Heart left ventricle (tissue), 16 donors: ENCODE measurements at regions not wholly inside any gene's neighbourhood (a gene's known extent, or its start where the extent isn't known, plus 50 kb on each side); places are given as distances from the start of the nearest gene placed in this dataset.

Source experiments
- ATAC-seq, 4 donors: fragments of 200-7000 bp; cut with Tn5 transposase; one replicate each; pipeline ENCODE4 v1.9.1; 2020 to 2022; ENCODE audit warnings: moderate library complexity in 4 of 4, mild to moderate bottlenecking in 3 of 4, moderate number of reproducible peaks in 1 of 4
- DNase-seq, 5 donors: peaks; one replicate each; pipeline ENCODE4 v3.0.0-alpha.2; 2020
- H3K27ac ChIP-seq, 12 donors: fragments of 200-600 bp; sonication (generic) in 4 of 12; one replicate each; pipeline versions ENCODE4 v1.5.0 to v1.8.0; 2016 to 2022; ENCODE audit warnings: mild to moderate bottlenecking in 2 of 12
- H3K27me3 ChIP-seq, 9 donors: fragments of 200-600 bp; sonication (generic) in 2 of 9; one replicate each; pipeline versions ENCODE4 v1.5.1 to v1.8.0; 2016 to 2022; ENCODE audit warnings: mild to moderate bottlenecking in 3 of 9
- H3K36me3 ChIP-seq, 9 donors: fragments of 200-600 bp; sonication (generic) in 2 of 9; one replicate each; pipeline versions ENCODE4 v1.5.0 to v1.8.0; 2018 to 2022; ENCODE audit warnings: mild to moderate bottlenecking in 2 of 9
- H3K4me1 ChIP-seq, 12 donors: fragments of 200-600 bp; sonication (generic) in 4 of 12; one replicate each; pipeline versions ENCODE4 v1.5.0 to v1.8.0; 2016 to 2022; ENCODE audit warnings: mild to moderate bottlenecking in 3 of 12
- H3K4me3 ChIP-seq, 12 donors: fragments of 200-600 bp; sonication (generic) in 4 of 12; one replicate each; pipeline versions ENCODE4 v1.5.0 to v1.8.0; 2017 to 2022; ENCODE audit warnings: mild to moderate bottlenecking in 9 of 12, moderate library complexity in 4 of 12
- H3K9me3 ChIP-seq, 12 donors: fragments of 200-600 bp; sonication (generic) in 4 of 12; one replicate each; pipeline versions ENCODE4 v1.5.0 to v1.8.0; 2016 to 2022; ENCODE audit warnings: mild to moderate bottlenecking in 1 of 12
- CTCF ChIP-seq, 12 donors: fragments of 200-600 bp; sonication (generic) in 4 of 12; IDR thresholded peaks; one replicate each; pipeline versions ENCODE4 v1.5.0 to v1.8.0; 2018 to 2022; ENCODE audit warnings: antibody characterized with exemption in 12 of 12, mild to moderate bottlenecking in 5 of 12
- POLR2A ChIP-seq, 2 donors: fragments of 450-650 bp; IDR thresholded peaks; one replicate each; pipeline ENCODE4 v1.6.1; 2017; ENCODE audit warnings: antibody characterized with exemption in 2 of 2, mild to moderate bottlenecking in 2 of 2, moderate library complexity in 2 of 2
- WGBS, 4 donors: extraction: QIAGEN DNeasy Blood & Tissue Kit in 2 of 4; methylation state at CpG; one replicate each; pipeline versions ENCODE4 v1.1.5 to v1.1.7; 2013 to 2018; 5-methylcytosine and 5-hydroxymethylcytosine counted together
- intact Hi-C, 10 donors: fragments of 100-400 bp; cut with DNase I; formaldehyde crosslinking; loops; one replicate each; pipeline versions ENCODE4 v1.11.1 to v1.14.2; 2022
- donor health status: ischemic (EF 13 %, LVEDD 7.1; RV severe dilation, severe dysfunction).
- donor health status: healthy with polysubstance abuse.
- donor health status: DM: no; HTN: yes; CAD: no.
- donor health status: DM: no; HTN: no; CAD: no.
- donor health status: ischemic (EF 25% LVEDD 6.9; RV normal size, moderate dysfunction).
- donor health status: ischemic (EF 25% LVEDD 5.7; RV mildly dilated, moderate dysfunction).
- donor health status: healthy.
- donor health status: DM: yes; HTN: yes; CAD: no.
- donor health status: ischemic (EF 35%, LVEDD 5.7; RV mildly dilated, moderate dysfunction).
- donor health status: nonischemic (EF 11% LVEDD 7.7; RV severe dilation, severe dysfunction).
- donor health status: DM: yes; HTN: yes; CAD: no.
- donor health status: PGD.
- donor health status: ischemic (EF 29% LVEDD 5.4; RV normal size, mild dysfunction).
- donor health status: nonischemic (EF 23%, LVEDD 6.1; RV moderate dilation, normal function).

GRCh38 chr18:74006143-74006542, 141.5 kb downstream of the FBXO15 start:
- Histone ChIP-seq H3K36me3 (no peaks in the 10 kb centered on the region), H3K4me3 (no peak overlapping the region), H3K4me1 (no peaks in the 10 kb centered on the region), H3K27ac (no peak overlapping the region), H3K27me3 (no peaks in the 10 kb centered on the region), H3K9me3 (no peaks in the 10 kb centered on the region)
- DNase-seq, result no peak
- 92 to 95% (median 94%) methylated on average over 8 of the region's 8 CpGs for WGBS, 4 donors
- ATAC-seq, result no peak
- TF ChIP-seq POLR2A (IDR thresholded peaks at IDR 0.05) (no peak), CTCF (IDR thresholded peaks at IDR 0.05) (no peak)
- intact Hi-C loops, result no loop called here

GRCh38 chr18:74005320-74006109, 142.1 kb downstream of the FBXO15 start:
- Histone ChIP-seq H3K36me3 (no peaks in the 10 kb centered on the region), H3K9me3 (no peaks in the 10 kb centered on the region), H3K4me1 (no peaks in the 10 kb centered on the region), H3K27me3 (no peaks in the 10 kb centered on the region), H3K27ac (no peak overlapping the region), H3K4me3 (no peak overlapping the region)
- intact Hi-C loops, result no loop called here
- TF ChIP-seq POLR2A (IDR thresholded peaks at IDR 0.05), result no peak
- TF ChIP-seq CTCF (IDR thresholded peaks at IDR 0.05), result no peak
- no peak for DNase-seq
- 80 to 89% (median 84%) methylated on average over 4 of the region's 4 CpGs for WGBS, 4 donors
- no peak for ATAC-seq

- ATAC-seq, result no peak
- TF ChIP-seq CTCF (IDR thresholded peaks at IDR 0.05) (no peak), POLR2A (IDR thresholded peaks at IDR 0.05) (no peak)
- Histone ChIP-seq H3K4me1 (no peaks in the 10 kb centered on the region), H3K27ac (no peak overlapping the region), H3K9me3 (peaks cover 0 to 11% (median 0%) of the 10 kb centered on the region in 12 donors), H3K36me3 (no peaks in the 10 kb centered on the region), H3K4me3 (no peak overlapping the region), H3K27me3 (no peaks in the 10 kb centered on the region)
- intact Hi-C loops, result no loop called here
- no peak for DNase-seq
- WGBS, 4 donors, result 63 to 77% (median 70%) methylated on average over 5 of the region's 5 CpGs
Observed at GRCh38 chr18:73992242-73993022, 155.2 kb downstream of the FBXO15 start.

GRCh38 chr18:73991570-73991969, 156.1 kb downstream of the FBXO15 start:
- Histone ChIP-seq H3K9me3 (peaks cover 0 to 7% (median 0%) of the 10 kb centered on the region in 12 donors), H3K4me3 (no peak overlapping the region), H3K36me3 (no peaks in the 10 kb centered on the region), H3K4me1 (no peaks in the 10 kb centered on the region), H3K27ac (no peak overlapping the region), H3K27me3 (no peaks in the 10 kb centered on the region)
- intact Hi-C loops, result no loop called here
- WGBS, 4 donors, result 47 to 68% (median 55%) methylated on average over 2 of the region's 2 CpGs
- ATAC-seq (no peak), DNase-seq (no peak)
- TF ChIP-seq CTCF (IDR thresholded peaks at IDR 0.05), result no peak
- no peak for TF ChIP-seq POLR2A (IDR thresholded peaks at IDR 0.05)
